Right lobe of liver (tissue), 6 donors: ENCODE measurements at regions not wholly inside any gene's neighbourhood (a gene's known extent, or its start where the extent isn't known, plus 50 kb on each side); places are given as distances from the start of the nearest gene placed in this dataset.

Experiments used
- ATAC-seq, 4 donors: fragments of 200-7000 bp; cut with Tn5 transposase; one replicate each; pipeline ENCODE4 v1.9.1; 2020; ENCODE audit warnings: mild to moderate bottlenecking in 4 of 4, moderate library complexity in 4 of 4
- DNase-seq, 3 donors: peaks; one replicate each; pipeline ENCODE4 v3.0.0-alpha.2; 2020
- H3K27ac ChIP-seq, 3 donors: fragments of 200-600 bp; one replicate each; pipeline ENCODE4 v1.8.0; 2022
- H3K27me3 ChIP-seq, 2 donors: fragments of 200-600 bp; one replicate each; pipeline ENCODE4 v1.8.0; 2022
- H3K36me3 ChIP-seq, 4 donors: fragments of 200-600 bp; sonication (generic) in 1 of 4; one replicate each; pipeline versions ENCODE4 v1.5.1 to v1.8.0; 2017 to 2022; ENCODE audit warnings: control low read depth in 1 of 4
- H3K4me1 ChIP-seq, 4 donors: fragments of 200-600 bp; sonication (generic) in 1 of 4; one replicate each; pipeline versions ENCODE4 v1.5.1 to v1.8.0; 2017 to 2022; ENCODE audit warnings: control low read depth in 1 of 4
- H3K4me3 ChIP-seq, 3 donors: fragments of 200-600 bp; one replicate each; pipeline ENCODE4 v1.8.0; 2022
- H3K9me3 ChIP-seq, 4 donors: fragments of 200-600 bp; sonication (generic) in 1 of 4; one replicate each; pipeline versions ENCODE4 v1.5.1 to v1.8.0; 2017 to 2022; ENCODE audit warnings: control low read depth in 1 of 4
- CTCF ChIP-seq, 4 donors: fragments of 200-600 bp in 3 of 4; fragments of 450-650 bp in 1 of 4; IDR thresholded peaks; one replicate each; pipeline versions ENCODE4 v1.5.1 to v1.8.0; 2016 to 2022; ENCODE audit warnings: antibody characterized with exemption in 4 of 4, mild to moderate bottlenecking in 2 of 4
- POLR2A ChIP-seq: fragments of 450-650 bp; IDR thresholded peaks from one replicate; pipeline ENCODE4 v1.6.1; 2017; ENCODE audit warnings: antibody characterized with exemption, mild to moderate bottlenecking
- WGBS: methylation state at CpG from one replicate; pipeline ENCODE4 v1.1.6; 2018; ENCODE audit warnings: low coverage, low lambda C conversion rate; ENCODE audit not compliant: insufficient coverage; ENCODE audit errors: missing lambda C conversion rate; 5-methylcytosine and 5-hydroxymethylcytosine counted together
- intact Hi-C, 2 donors: fragments of 100-400 bp; cut with DNase I; formaldehyde crosslinking; loops; one replicate each; pipeline versions ENCODE4 v1.11.2 to v1.14.1; 2022
- donor health status: DM: no; HTN: yes; CAD: no.
- donor health status: DM: no; HTN: no; CAD: no.
- donor health status: DM: no; HTN: no; CAD: no.
- donor health status: DM: no; HTN: yes; CAD: no.
- donor health status: DM: no; HTN: yes; CAD: no.

- Histone ChIP-seq H3K9me3 (no peaks in the 10 kb centered on the region), H3K4me3 (no peak overlapping the region), H3K27me3 (no peaks in the 10 kb centered on the region), H3K4me1 (no peaks in the 10 kb centered on the region), H3K36me3 (no peaks in the 10 kb centered on the region), H3K27ac (no peak overlapping the region)
- TF ChIP-seq CTCF (IDR thresholded peaks at IDR 0.05) (no peak), POLR2A (no peak)
- 40% methylated on average over 2 of the region's 2 CpGs for WGBS
- DNase-seq = no peak
- no peak for ATAC-seq
- intact Hi-C loops = no loop called here
Measured at GRCh38 chr20:24402188-24402587, 67.2 kb upstream of the SYNDIG1 start.

- H3K9me3 ChIP-seq = no peaks in the 10 kb centered on the region
- H3K4me3 ChIP-seq = no peak overlapping the region
- ATAC-seq = no peak
- H3K27ac ChIP-seq = no peak overlapping the region
- H3K4me1 ChIP-seq = no peaks in the 10 kb centered on the region
- TF ChIP-seq CTCF (IDR thresholded peaks at IDR 0.05) (no peak), POLR2A (no peak)
- no peaks in the 10 kb centered on the region for H3K36me3 ChIP-seq
- DNase-seq = no peak
- no peaks in the 10 kb centered on the region for H3K27me3 ChIP-seq
- intact Hi-C loops = no loop called here
- WGBS = 32% methylated on average over 3 of the region's 7 CpGs
Measured at GRCh38 chr20:24395151-24395550, 74.3 kb upstream of the SYNDIG1 start.

DNA sequence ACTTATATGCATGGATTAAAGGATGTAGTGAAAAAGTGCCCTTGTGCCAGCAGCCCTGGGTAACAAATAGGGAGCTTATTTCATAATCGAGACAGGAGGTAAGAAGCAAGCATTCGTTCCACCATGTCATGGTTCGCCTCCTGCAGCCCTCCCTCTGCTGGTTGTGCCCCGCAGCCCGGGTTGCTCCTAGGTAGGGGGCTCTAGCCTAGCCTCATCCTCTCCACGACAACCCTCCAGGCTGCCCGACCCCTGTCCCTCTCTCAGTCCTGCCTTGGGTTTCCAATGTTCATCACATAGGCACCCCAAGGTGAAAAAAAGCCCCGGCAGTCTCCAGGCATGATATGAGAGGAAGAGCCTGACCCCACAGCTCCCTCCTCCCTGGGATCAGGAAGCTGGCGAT, 75.5 kb upstream of the SYNDIG1 start:
- Histone ChIP-seq H3K9me3 (no peaks in the 10 kb centered on the region), H3K27me3 (no peaks in the 10 kb centered on the region), H3K4me1 (no peaks in the 10 kb centered on the region), H3K4me3 (no peak overlapping the region), H3K27ac (no peak overlapping the region), H3K36me3 (no peaks in the 10 kb centered on the region)
- intact Hi-C loops = no loop called here
- whole genome bisulfite sequencing = 57% methylated on average over 1 of the region's 9 CpGs
- no peak for ATAC-seq
- TF ChIP-seq POLR2A = no peak
- no peak for TF ChIP-seq CTCF (IDR thresholded peaks at IDR 0.05)
- no peak for DNase-seq

DNA sequence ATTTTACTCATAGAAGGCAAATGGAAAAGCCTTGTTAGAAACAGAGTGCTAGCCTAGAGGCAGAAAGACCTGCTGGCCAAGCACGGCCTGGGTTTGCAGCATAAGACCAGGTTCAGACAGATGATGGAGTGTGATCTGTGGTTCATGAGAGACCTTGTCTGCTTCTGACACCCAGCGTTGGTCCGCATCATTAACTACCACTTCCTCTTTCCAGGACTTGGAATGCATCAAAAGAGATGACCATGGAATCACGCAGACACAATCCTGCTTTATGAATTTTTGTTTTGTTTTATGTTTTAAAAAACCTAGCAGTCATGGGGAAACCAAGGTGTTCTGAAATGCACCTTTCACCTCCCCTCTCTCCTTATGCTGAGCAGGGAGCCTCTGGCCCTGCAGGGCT, 76.8 kb upstream of the SYNDIG1 start:
- 61% methylated on average over 4 of the region's 4 CpGs for WGBS
- Histone ChIP-seq H3K9me3 (no peaks in the 10 kb centered on the region), H3K27me3 (no peaks in the 10 kb centered on the region), H3K4me3 (no peak overlapping the region), H3K27ac (no peak overlapping the region), H3K36me3 (no peaks in the 10 kb centered on the region), H3K4me1 (no peaks in the 10 kb centered on the region)
- DNase-seq (no peak), ATAC-seq (no peak)
- TF ChIP-seq CTCF (IDR thresholded peaks at IDR 0.05) (no peak), POLR2A (no peak)
- intact Hi-C loops = no loop called here

DNA sequence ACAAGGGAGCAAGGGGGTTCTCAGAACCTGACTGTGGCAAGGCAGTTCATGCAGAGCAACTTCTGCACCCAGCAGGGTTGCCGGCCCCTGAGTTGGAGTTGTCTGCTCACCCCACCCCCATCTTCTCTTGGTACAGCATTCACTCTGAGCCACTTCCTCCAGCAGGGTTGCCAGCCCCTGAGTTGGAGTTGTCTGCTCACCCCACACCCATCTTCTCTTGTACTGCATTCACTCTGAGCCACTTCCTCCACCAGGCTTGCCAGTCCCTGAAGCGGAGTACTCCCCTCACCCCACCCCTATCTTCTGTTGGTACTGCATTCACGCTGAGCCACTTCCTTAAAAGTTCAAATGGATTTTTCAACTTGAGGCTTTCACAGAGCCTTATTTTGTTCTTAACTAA, 79.7 kb upstream of the SYNDIG1 start:
- ATAC-seq = peak; percentile 21 to 55 (median 44)
- 32% methylated on average over 2 of the region's 3 CpGs for WGBS
- Histone ChIP-seq H3K4me3 (no peak overlapping the region), H3K36me3 (no peaks in the 10 kb centered on the region), H3K27ac (no peak overlapping the region), H3K27me3 (no peaks in the 10 kb centered on the region), H3K4me1 (no peaks in the 10 kb centered on the region), H3K9me3 (no peaks in the 10 kb centered on the region)
- TF ChIP-seq CTCF (IDR thresholded peaks at IDR 0.05) = no peak
- TF ChIP-seq POLR2A = no peak
- no peak for DNase-seq
- intact Hi-C loops = no loop called here
